Hematopoietic multipotent progenitor cell (in vitro differentiated cells): ENCODE measurements at regions not wholly inside any gene's neighbourhood (a gene's known extent, or its start where the extent isn't known, plus 50 kb on each side); places are given as distances from the start of the nearest gene placed in this dataset.
A peak's percentile ranks its signal among the peaks of the same experiment; 100 is the strongest.

Experiments used
- DNase-seq, 3 donors: peaks; one replicate each; pipeline ENCODE4 v3.0.0-alpha.2; 2011 to 2015; ENCODE audit warnings: low read depth in 2 of 3, low spot score in 2 of 3

DNA sequence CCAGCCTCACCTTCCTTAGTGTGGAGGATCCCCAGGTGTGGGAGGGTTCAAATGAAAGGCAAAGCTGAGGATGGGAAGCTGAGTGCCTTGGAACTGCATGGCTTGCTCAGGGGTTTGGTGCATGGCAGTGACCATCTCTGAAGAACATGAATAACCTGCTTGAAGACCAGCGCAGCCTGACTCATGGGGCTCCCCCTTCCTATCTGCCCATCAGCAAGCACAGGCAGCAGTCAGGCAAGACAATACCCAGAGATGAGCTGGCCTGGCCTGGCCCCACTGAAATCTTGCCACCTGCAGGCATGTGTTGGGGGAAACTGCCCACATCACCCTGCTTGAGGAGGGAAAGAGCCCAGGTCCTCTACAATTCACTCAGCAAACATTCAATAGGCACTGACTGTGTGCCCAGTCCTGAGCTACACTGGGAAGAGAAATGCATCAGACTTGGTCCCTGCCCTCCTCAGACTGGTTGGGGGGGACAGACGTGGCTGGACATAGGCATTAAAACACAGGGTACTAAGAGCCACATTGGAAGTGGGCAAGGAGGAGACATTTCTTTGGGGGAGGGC lies 105.0 kb upstream of the ALDH1B1 start:
- no peak for DNase-seq

GRCh38 chr9:38286766-38287165 lies 105.7 kb upstream of the ALDH1B1 start:
- DNase-seq: no peak

- DNase-seq: no peak
These were observed 106.1 kb upstream of the ALDH1B1 start for GRCh38 chr9:38286357-38286756.

- no peak for DNase-seq
These were observed 107.3 kb upstream of the ALDH1B1 start for GRCh38 chr9:38285236-38285635.

- no peak for DNase-seq
These were observed 107.9 kb upstream of the ALDH1B1 start for GRCh38 chr9:38284588-38285051.

DNA sequence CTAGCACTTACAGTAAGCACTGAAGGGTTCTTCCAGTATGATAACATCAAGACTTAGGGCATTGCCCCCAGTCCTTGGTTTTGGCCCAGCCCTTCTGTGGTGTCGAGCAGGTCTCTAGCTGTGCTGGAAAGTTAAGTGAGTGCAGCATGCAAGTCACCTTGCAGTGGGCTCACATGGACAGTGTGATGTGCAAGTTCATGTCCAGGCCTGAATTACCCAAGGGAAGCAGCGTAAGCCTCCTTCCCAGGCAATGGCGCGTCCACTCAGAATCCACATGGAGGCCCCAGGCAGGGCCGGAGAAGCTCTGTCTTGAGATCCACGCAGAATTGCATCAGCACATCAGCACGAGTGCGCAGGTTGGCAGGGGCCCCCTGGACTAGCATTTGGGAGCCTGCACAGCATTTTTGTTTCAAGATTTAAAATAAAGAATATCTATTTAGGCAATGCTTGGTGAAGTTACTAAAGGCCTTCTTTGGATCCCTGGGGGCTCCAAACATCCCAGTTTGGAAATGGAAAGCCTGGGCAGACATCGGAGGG lies 108.4 kb upstream of the ALDH1B1 start:
- no peak for DNase-seq

- DNase-seq: no peak
These were observed 109.7 kb upstream of the ALDH1B1 start for GRCh38 chr9:38282756-38283155.

DNA sequence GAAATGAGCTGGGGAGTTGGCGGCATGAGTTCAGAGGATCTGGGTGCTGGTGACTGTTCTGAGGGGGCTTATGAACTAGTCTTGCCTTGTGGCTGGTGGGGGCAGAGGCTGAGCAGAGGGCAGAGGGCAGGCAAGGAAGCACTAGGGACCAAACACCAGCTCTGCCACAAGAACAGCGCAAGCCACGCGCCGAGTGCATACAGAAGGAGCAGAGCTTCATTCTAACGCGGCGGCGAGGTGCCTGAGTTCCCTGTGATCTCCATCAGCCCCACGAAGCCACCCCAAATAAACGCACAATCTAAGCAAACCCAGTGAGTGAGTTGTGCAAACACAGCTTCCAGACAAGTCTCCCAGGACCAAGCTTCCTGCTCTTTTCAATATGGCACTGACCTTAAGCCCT lies 110.6 kb upstream of the ALDH1B1 start:
- DNase-seq: no peak

- DNase-seq: no peak
These were observed 111.3 kb upstream of the ALDH1B1 start for GRCh38 chr9:38281196-38281595.

GRCh38 chr9:38280251-38280800 lies 112.2 kb upstream of the ALDH1B1 start:
- DNase-seq: no peak

GRCh38 chr9:38278931-38279679 lies 113.4 kb upstream of the ALDH1B1 start:
- DNase-seq: no peak

GRCh38 chr9:38278457-38278856 lies 114.0 kb upstream of the ALDH1B1 start:
- no peak for DNase-seq

DNA sequence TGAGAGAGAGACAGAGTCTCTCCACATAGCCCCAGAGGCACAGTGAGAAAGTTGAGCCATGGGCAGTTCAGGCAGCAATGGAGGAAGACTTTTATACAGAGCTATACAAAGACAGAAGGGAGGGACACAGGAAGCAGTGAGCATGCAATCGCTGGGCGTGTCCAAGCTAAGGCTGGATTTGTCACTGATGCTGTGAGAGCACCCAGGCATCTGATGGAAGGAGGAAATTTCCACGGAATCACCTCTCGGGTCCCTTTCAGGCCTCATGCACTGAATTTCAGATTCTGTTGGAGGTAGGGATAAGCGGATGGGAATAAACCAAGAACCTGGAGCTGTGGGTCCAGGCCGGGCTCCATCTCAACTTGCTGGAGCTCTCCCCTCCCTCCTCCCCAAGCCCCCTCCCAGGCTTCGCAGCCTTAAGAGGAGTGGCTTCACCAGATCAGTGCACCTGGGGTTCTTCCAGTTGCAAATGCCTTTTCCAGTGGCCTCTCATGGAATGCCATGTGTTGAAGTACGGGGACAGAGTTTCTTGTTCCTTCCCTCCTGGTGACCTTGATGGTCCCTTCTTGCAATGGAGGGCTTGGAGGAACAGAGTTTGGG lies 114.8 kb upstream of the ALDH1B1 start:
- DNase-seq: no peak

GRCh38 chr9:38276771-38277439 lies 115.6 kb upstream of the ALDH1B1 start:
- no peak for DNase-seq

DNA sequence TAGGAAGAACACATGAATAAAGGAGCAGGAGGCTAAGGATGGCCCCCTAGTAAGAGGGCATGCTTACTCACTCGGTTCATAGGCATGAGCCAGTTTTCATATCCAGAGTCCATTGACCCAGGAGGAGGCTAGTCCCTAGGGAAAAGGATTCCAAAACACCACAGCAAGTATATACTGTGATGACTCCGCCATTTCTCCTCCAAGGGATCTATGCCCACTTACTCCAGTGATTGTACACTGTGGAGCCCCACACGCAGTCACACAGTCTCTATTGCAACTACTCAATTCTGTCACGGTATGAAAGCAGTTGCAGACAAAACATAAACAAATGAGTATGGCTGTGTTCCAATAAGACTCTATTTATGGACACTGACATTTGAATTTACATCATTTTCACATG lies 117.7 kb upstream of the ALDH1B1 start:
- no peak for DNase-seq

- DNase-seq: no peak
These were observed 119.8 kb upstream of the ALDH1B1 start for GRCh38 chr9:38272710-38273109.

- DNase-seq: no peak
These were observed 120.7 kb upstream of the ALDH1B1 start for GRCh38 chr9:38271666-38272241.

DNA sequence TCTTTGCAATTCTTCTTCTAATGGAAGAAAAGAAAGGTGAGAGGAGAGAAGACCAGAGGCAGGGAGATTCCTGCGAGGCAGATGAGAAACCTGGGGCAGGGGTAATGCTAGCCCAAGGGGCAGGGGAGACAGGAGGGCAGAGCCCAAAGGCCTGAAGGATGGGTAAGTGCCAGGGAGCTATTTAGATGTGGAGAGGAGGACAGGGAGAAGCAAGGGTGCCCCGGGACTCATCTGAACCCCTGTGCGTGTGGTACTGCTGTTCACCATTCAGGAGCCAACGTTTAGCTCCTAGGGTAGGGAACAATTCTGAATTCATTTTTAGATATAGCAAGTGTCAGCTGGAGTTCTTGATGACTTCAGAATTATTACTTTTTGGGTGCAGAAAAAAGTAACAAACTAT lies 122.7 kb upstream of the ALDH1B1 start:
- no peak for DNase-seq

GRCh38 chr9:38263532-38263931 lies 129.0 kb upstream of the ALDH1B1 start:
- peak in 2 of 3 donors; percentile 19 to 39 for DNase-seq

DNA sequence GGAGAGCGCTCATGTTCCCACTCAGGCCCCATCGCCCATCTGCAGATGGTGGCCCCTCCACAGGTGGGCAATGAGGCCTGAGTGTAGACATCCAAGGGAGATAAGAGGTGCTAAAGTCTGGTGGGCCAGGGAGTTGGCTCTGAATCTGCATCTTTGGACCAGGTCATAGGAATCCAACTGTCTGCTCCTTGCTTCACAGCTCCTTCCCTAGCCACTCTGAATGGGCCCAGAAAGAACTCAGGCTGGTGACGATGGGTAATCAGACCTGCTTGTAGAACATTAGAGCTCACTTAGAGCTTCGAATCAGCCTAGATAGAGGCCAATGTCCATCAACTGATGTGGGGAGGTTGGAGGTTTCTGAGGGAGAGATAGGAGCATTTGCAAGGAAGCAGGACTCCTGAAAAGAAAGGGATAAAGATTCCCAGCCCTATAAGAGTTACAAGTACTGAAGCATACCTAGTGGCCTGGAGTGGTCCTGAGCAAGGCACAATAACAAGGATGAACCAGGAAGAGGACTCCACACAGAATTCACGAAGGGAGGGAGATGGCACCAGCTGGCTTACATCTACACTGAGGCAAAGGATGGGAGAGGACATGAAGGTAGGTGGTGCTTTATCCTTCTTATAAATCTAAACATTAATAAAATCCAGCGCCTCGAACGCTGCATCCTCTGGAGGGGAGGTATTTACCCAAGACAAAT lies 132.8 kb upstream of the ALDH1B1 start:
- no peak for DNase-seq
